Vagina (tissue), 2 donors: ENCODE measurements at regions not wholly inside any gene's neighbourhood (a gene's known extent, or its start where the extent isn't known, plus 50 kb on each side); places are given as distances from the start of the nearest gene placed in this dataset.
"Not testable (repeated sequence)": the region's sequence is repeated elsewhere in the genome, so short reads cannot be mapped to it uniquely, and the experiment has no call there.

ENCODE experiments used
- DNase-seq, 2 donors: peaks; one replicate each; pipeline ENCODE4 v3.0.0-alpha.2; 2017; ENCODE audit errors: extremely low spot score in 2 of 2
- H3K27ac ChIP-seq: fragments of 200-600 bp; sonication (generic); one replicate; pipeline ENCODE4 v1.5.1; 2019
- H3K27me3 ChIP-seq: fragments of 200-600 bp; sonication (generic); one replicate; pipeline ENCODE4 v1.5.1; 2019
- H3K36me3 ChIP-seq, 2 donors: fragments of 200-600 bp; sonication (generic); one replicate each; pipeline ENCODE4 v1.5.1; 2017 to 2019
- H3K4me1 ChIP-seq: fragments of 200-600 bp; sonication (generic); one replicate; pipeline ENCODE4 v1.5.1; 2019
- H3K4me3 ChIP-seq, 2 donors: fragments of 200-600 bp; sonication (generic); 1 replicate in 1 of 2; 2 replicates in 1 of 2; pipeline ENCODE4 v1.5.1; 2016 to 2019
- H3K9me3 ChIP-seq: fragments of 200-600 bp; sonication (generic); one replicate; pipeline ENCODE4 v1.5.1; 2019
- CTCF ChIP-seq, 3 experiments: fragments of 450-650 bp in 2 of 3; fragments of 200-600 bp in 1 of 3; sonication (generic) in 1 of 3; IDR thresholded peaks; one replicate each; pipeline ENCODE4 v1.5.1; 2017 to 2019; ENCODE audit warnings: antibody characterized with exemption in 3 of 3, mild to moderate bottlenecking in 2 of 3, moderate library complexity in 2 of 3
- POLR2A ChIP-seq, 2 donors: fragments of 450-650 bp; IDR thresholded peaks; one replicate each; pipeline ENCODE4 v1.6.1; 2017; ENCODE audit warnings: antibody characterized with exemption in 2 of 2, mild to moderate bottlenecking in 2 of 2, moderate library complexity in 2 of 2
- POLR2AphosphoS5 ChIP-seq, 2 donors: sonication (generic); formaldehyde crosslinking; IDR thresholded peaks; one replicate each; pipeline ENCODE4 v1.9.0; 2017; ENCODE audit warnings: antibody characterized with exemption in 2 of 2, mild to moderate bottlenecking in 2 of 2, low read depth in 1 of 2; ENCODE audit not compliant: insufficient read depth in 1 of 2
- intact Hi-C: fragments of 100-400 bp; cut with DNase I; formaldehyde crosslinking; loops from one replicate; pipeline ENCODE4 v1.15.1; 2023

DNA sequence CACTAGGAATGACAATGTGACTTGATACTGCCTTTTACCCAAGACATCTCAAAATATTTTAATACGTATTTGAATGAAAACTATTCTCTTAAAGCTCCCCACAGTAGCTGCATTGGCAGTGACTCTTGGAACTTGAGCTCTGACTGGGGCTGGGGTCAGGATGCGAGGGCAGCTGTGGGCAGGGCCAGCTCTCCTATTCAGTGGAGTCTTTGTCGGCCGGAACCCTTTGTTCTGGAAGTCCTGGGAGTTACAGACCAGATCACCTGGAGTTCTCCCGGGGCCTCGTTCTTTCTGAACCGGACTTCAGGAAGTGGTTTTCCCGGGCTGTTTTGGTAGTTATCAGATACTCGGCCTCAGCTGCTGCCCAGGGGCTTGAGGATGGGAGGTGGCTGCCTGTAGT, 84.9 kb downstream of the NPIPB11 start:
- Histone ChIP-seq H3K27ac (no peak overlapping the region), H3K9me3 (no peaks in the 10 kb centered on the region), H3K4me1 (no peaks in the 10 kb centered on the region), H3K4me3 (no peak overlapping the region), H3K27me3 (no peaks in the 10 kb centered on the region), H3K36me3 (no peaks in the 10 kb centered on the region)
- DNase-seq: no peak
- TF ChIP-seq POLR2AphosphoS5 (IDR thresholded peaks at IDR 0.05; ENCODE audit: insufficient read depth in 1 of 2, low read depth in 1 of 2) (no peak), CTCF (IDR thresholded peaks at IDR 0.05) (no peak), POLR2A (IDR thresholded peaks at IDR 0.05) (no peak)
- intact Hi-C loops: no loop called here

- Histone ChIP-seq H3K27ac (no peak overlapping the region), H3K36me3 (no peaks in the 10 kb centered on the region), H3K9me3 (no peaks in the 10 kb centered on the region), H3K4me3 (no peak overlapping the region), H3K4me1 (no peaks in the 10 kb centered on the region), H3K27me3 (no peaks in the 10 kb centered on the region)
- DNase-seq: no peak
- TF ChIP-seq CTCF (IDR thresholded peaks at IDR 0.05) (no peak), POLR2AphosphoS5 (IDR thresholded peaks at IDR 0.05; ENCODE audit: insufficient read depth in 1 of 2, low read depth in 1 of 2) (no peak), POLR2A (IDR thresholded peaks at IDR 0.05) (no peak)
- intact Hi-C loops: no loop called here
Observed at GRCh38 chr16:29321000-29321393, 85.5 kb downstream of the NPIPB11 start.

GRCh38 chr16:29320274-29320999, 86.1 kb downstream of the NPIPB11 start:
- no peaks in the 10 kb centered on the region for H3K36me3 ChIP-seq
- TF ChIP-seq POLR2AphosphoS5 (IDR thresholded peaks at IDR 0.05; ENCODE audit: insufficient read depth in 1 of 2, low read depth in 1 of 2) (no peak), CTCF (IDR thresholded peaks at IDR 0.05) (no peak), POLR2A (IDR thresholded peaks at IDR 0.05) (no peak)
- H3K9me3 ChIP-seq: no peaks in the 10 kb centered on the region
- intact Hi-C loops: no loop called here
- H3K27me3 ChIP-seq: no peaks in the 10 kb centered on the region
- H3K4me3 ChIP-seq: no peak overlapping the region
- no peak overlapping the region for H3K27ac ChIP-seq
- no peaks in the 10 kb centered on the region for H3K4me1 ChIP-seq
- DNase-seq: no peak

DNA sequence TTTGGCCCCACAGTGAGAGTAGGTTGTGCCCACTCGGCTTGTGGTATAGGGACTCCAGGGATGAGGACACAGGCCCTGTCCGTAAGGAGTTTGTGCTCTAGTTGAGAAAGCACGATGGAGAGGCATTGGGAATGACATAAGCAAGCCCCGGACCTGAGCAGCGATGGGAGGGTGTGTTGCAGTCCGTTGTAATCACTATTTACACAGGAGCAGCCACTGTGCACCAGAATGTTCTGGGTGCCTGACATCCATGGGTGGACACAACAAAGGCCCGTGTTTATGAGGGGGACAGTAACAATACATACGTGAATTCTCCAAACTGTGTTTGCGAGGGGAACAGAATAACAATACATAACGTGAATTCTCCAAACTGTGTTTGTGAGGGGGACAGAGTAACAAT, 86.8 kb downstream of the NPIPB11 start:
- H3K36me3 ChIP-seq: no peaks in the 10 kb centered on the region
- H3K27me3 ChIP-seq: no peaks in the 10 kb centered on the region
- TF ChIP-seq POLR2AphosphoS5 (IDR thresholded peaks at IDR 0.05; ENCODE audit: insufficient read depth in 1 of 2, low read depth in 1 of 2): no peak
- TF ChIP-seq POLR2A (IDR thresholded peaks at IDR 0.05): no peak
- no peak for TF ChIP-seq CTCF (IDR thresholded peaks at IDR 0.05)
- no peak for DNase-seq
- no peak overlapping the region for H3K27ac ChIP-seq
- intact Hi-C loops: no loop called here
- H3K9me3 ChIP-seq: no peaks in the 10 kb centered on the region
- H3K4me1 ChIP-seq: no peaks in the 10 kb centered on the region
- no peak overlapping the region for H3K4me3 ChIP-seq

GRCh38 chr16:29318561-29318968, 87.9 kb downstream of the NPIPB11 start:
- H3K4me3 ChIP-seq, H3K9me3 ChIP-seq, H3K36me3 ChIP-seq, DNase-seq, H3K27me3 ChIP-seq, H3K4me1 ChIP-seq, intact Hi-C loops: not testable (repeated sequence)
- peak overlapping the region; percentile 38 for H3K27ac ChIP-seq
